HFFc6 (cell line): ENCODE measurements at regions not wholly inside any gene's neighbourhood (a gene's known extent, or its start where the extent isn't known, plus 50 kb on each side); places are given as distances from the start of the nearest gene placed in this dataset.

Source experiments
- DNase-seq: peaks from one replicate; pipeline ENCODE4 v3.0.0-alpha.2; 2018
- H3K27ac Mint-ChIP-seq: 2 replicates; pipeline ENCODE4 v1.8.0; 2020; ENCODE audit warnings: mild to moderate bottlenecking, mixed read lengths
- H3K27me3 Mint-ChIP-seq: 2 replicates; pipeline ENCODE4 v1.8.0; 2021; ENCODE audit warnings: mild to moderate bottlenecking, moderate library complexity, mixed read lengths; ENCODE audit not compliant: insufficient read depth
- H3K36me3 Mint-ChIP-seq: 2 replicates; pipeline ENCODE4 v1.8.0; 2021; ENCODE audit warnings: low read depth, mixed read lengths
- H3K4me1 Mint-ChIP-seq: 2 replicates; pipeline ENCODE4 v1.8.0; 2020; ENCODE audit warnings: low read depth, mixed read lengths
- H3K4me3 Mint-ChIP-seq: 2 replicates; pipeline ENCODE4 v1.8.0; 2020; ENCODE audit warnings: mild to moderate bottlenecking, moderate library complexity, mixed read lengths
- H3K9me3 Mint-ChIP-seq: 2 replicates; pipeline ENCODE4 v1.8.0; 2020; ENCODE audit warnings: mild to moderate bottlenecking, mixed read lengths
- TF ChIP-seq, protein P1 (sequence below): fragments of 200-600 bp; sonication (generic); IDR thresholded peaks from 2 replicates; pipeline ENCODE4 v1.5.0; 2021; ENCODE audit warnings: antibody characterized with exemption, mild to moderate bottlenecking

DNA sequence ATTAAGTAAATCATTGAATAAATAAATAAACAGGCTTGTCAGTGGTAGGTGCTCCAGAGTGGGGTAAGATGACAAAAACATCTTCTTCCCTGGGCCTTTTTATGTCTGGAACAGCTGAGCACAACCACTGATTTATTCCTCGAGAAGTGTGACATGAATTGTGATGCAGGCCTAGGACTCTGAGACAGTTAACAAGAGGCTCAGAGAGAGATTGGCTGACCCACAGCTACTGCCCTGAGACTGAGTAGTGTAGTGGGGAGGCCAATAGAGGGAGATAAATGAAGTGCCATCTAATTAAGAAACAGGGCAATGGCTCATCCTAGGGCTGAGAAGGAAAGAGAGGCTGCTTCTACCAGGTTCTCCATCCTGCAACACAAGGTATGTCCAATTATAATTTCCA is 369.3 kb upstream of the TRPC7 start:
- Mint-ChIP-seq H3K4me3 (no peak overlapping the region), H3K4me1 (peaks cover 39% of the 10 kb centered on the region), H3K27me3 (peaks cover 12% of the 10 kb centered on the region), H3K9me3 (no peaks in the 10 kb centered on the region), H3K27ac (no peak overlapping the region), H3K36me3 (no peaks in the 10 kb centered on the region)
- DNase-seq = no peak
- TF ChIP-seq, protein P1, sequence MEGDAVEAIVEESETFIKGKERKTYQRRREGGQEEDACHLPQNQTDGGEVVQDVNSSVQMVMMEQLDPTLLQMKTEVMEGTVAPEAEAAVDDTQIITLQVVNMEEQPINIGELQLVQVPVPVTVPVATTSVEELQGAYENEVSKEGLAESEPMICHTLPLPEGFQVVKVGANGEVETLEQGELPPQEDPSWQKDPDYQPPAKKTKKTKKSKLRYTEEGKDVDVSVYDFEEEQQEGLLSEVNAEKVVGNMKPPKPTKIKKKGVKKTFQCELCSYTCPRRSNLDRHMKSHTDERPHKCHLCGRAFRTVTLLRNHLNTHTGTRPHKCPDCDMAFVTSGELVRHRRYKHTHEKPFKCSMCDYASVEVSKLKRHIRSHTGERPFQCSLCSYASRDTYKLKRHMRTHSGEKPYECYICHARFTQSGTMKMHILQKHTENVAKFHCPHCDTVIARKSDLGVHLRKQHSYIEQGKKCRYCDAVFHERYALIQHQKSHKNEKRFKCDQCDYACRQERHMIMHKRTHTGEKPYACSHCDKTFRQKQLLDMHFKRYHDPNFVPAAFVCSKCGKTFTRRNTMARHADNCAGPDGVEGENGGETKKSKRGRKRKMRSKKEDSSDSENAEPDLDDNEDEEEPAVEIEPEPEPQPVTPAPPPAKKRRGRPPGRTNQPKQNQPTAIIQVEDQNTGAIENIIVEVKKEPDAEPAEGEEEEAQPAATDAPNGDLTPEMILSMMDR = no peak

DNA sequence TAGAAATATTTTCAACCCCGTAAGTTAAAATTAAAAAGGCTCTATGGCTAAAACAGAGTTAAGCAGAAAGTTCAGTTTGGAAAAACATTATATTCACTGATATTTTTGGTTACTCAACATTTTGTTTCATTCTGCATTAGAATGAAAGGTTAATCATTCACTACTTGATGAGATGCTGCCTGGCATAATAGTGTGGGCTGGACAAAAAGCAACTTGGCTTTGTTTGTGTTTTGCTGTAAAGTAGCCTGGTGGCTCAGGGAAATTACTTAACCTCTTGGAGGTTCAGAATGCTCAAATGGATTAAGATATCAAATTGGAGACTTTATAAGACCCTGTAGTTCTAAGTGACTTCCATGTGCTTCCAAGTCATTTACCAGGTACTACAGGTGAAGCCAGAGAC is 367.4 kb upstream of the TRPC7 start:
- TF ChIP-seq, protein P1 = no peak
- Mint-ChIP-seq H3K4me3 (no peak overlapping the region), H3K4me1 (peaks cover 35% of the 10 kb centered on the region), H3K27ac (no peak overlapping the region), H3K9me3 (no peaks in the 10 kb centered on the region), H3K27me3 (peaks cover 12% of the 10 kb centered on the region), H3K36me3 (no peaks in the 10 kb centered on the region)
- DNase-seq = no peak

DNA sequence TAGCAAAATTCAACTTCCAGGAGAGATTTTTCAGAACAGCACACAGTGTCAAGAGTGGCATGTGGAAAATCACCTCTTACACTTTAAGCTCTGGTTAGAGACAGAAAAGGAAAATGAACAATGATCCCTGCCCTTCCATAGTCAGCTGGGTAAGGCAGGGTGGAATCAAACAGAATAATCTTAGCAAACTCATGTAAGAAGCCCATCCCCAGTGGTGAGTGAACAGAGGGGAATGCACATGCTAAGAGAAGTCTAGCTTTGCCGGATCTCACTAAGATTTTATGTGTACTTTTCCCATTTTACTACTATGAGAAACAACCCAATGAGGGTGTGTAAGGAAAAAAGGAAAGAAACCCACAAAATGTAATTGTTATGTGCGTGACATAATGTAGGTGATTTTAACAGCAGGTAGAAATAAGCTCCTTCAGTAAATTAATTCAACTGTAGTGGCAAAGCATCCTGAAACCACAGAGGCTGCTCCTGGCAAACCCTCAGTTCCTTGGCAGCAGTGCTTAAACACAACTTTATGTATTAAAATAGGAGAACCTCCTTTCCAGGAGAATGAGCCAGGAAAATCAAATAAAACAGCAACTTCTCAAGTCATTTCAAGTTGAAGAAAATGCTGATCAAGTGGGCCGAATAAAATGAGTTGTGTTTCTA is 366.0 kb upstream of the TRPC7 start:
- DNase-seq = peak; percentile 26
- peak overlapping the region; percentile 70 for H3K27ac Mint-ChIP-seq

DNA sequence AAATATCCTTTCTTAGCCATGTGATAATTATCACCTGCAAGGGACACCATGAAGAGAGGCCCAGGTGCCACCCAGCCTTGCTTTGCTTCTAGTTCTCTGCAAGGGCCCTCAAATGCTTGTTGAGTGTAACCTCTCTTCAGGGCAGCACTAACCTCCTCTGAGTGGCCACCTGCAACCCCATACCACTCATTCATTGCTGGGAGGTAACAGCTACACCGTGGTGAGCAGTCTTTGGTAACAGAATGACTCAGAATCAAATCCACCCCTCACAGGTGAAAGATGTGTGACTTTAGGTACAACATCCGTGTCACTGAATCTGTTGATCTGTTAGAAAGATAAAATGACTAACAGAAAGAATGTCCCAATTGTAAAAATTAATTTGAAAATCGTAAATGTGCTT is 365.1 kb upstream of the TRPC7 start:
- H3K4me1 Mint-ChIP-seq = peaks cover 41% of the 10 kb centered on the region
- peaks cover 4% of the 10 kb centered on the region for H3K27me3 Mint-ChIP-seq
- 0 out of 2 replicates have a peak overlapping the region, but pooled peaks have one; percentile 26 for H3K4me3 Mint-ChIP-seq
- no peaks in the 10 kb centered on the region for H3K36me3 Mint-ChIP-seq
- H3K27ac Mint-ChIP-seq = peak overlapping the region; percentile 70
- no peak for DNase-seq
- H3K9me3 Mint-ChIP-seq = no peaks in the 10 kb centered on the region
- TF ChIP-seq, protein P1 = no peak

More for the DNA sequence above, 366.0 kb upstream of the TRPC7 start:
- TF ChIP-seq, protein P1 = no peak
- peaks cover 41% of the 10 kb centered on the region for H3K4me1 Mint-ChIP-seq
- no peaks in the 10 kb centered on the region for H3K9me3 Mint-ChIP-seq
- no peaks in the 10 kb centered on the region for H3K36me3 Mint-ChIP-seq
- H3K27me3 Mint-ChIP-seq = peaks cover 7% of the 10 kb centered on the region
- peak overlapping the region; percentile 45; the same call in 1 of the 2 replicates for H3K4me3 Mint-ChIP-seq

DNA sequence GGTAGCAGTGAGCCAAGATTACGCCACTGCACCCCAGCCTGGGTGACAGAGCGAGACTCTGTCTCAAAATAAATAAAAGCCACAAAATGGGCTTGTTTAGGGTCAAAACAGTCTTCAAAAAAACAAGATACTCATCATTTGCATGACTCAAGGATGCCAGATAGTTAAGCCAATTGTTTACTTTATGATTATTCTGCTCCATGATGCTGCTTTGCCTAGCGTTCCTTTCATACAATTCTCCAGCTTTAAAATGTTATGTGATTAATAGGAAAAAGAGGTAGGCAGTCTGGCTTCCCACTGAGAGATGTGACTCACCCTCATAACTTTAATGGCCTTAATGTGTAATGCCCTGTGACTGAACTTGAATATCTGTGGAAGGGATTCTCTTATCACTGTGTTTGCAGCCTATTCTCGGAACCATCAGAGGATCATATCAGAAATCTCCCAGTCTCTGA is 364.6 kb upstream of the TRPC7 start:
- TF ChIP-seq, protein P1 = no peak

More for the DNA sequence above, 364.6 kb upstream of the TRPC7 start:
- Mint-ChIP-seq H3K4me1 (peaks cover 41% of the 10 kb centered on the region), H3K4me3 (no peak overlapping the region), H3K36me3 (no peaks in the 10 kb centered on the region), H3K27me3 (peaks cover 4% of the 10 kb centered on the region), H3K9me3 (no peaks in the 10 kb centered on the region), H3K27ac (peak overlapping the region; percentile 70)
- peak; percentile 97 for DNase-seq
